Inflammatory macrophage (primary cell): ENCODE measurements at regions not wholly inside any gene's neighbourhood (a gene's known extent, or its start where the extent isn't known, plus 50 kb on each side); places are given as distances from the start of the nearest gene placed in this dataset.
A peak's percentile ranks its signal among the peaks of the same experiment; 100 is the strongest.

ENCODE experiments used
- DNase-seq, 2 donors: peaks; one replicate each; pipeline ENCODE4 v3.0.0-alpha.2; 2020 to 2022

GRCh38 chr16:86158688-86159360, 259.9 kb downstream of the IRF8 start:
- DNase-seq = peak in 1 of 2 donors; percentile 7

- no peak for DNase-seq
Measured at GRCh38 chr16:86165479-86165878, 266.5 kb downstream of the IRF8 start.

GRCh38 chr16:86166414-86166813, 267.5 kb downstream of the IRF8 start:
- no peak for DNase-seq

GRCh38 chr16:86167061-86167460, 268.1 kb downstream of the IRF8 start:
- DNase-seq = no peak

- no peak for DNase-seq
Measured at GRCh38 chr16:86170720-86171119, 271.8 kb downstream of the IRF8 start.

- DNase-seq = no peak
Measured at GRCh38 chr16:86171329-86171728, 272.4 kb downstream of the IRF8 start.

- no peak for DNase-seq
Measured at GRCh38 chr16:86175816-86176215, 276.9 kb downstream of the IRF8 start.

GRCh38 chr16:86176462-86176861, 277.5 kb downstream of the IRF8 start:
- DNase-seq = no peak

GRCh38 chr16:86180244-86180643, 281.3 kb downstream of the IRF8 start:
- DNase-seq = no peak

- no peak for DNase-seq
Measured at GRCh38 chr16:86180780-86181179, 281.8 kb downstream of the IRF8 start.

- DNase-seq = no peak
Measured at GRCh38 chr16:86181526-86181925, 282.6 kb downstream of the IRF8 start.

- no peak for DNase-seq
Measured at GRCh38 chr16:86184185-86184584, 285.2 kb downstream of the IRF8 start.

- DNase-seq = no peak
Measured at GRCh38 chr16:86185089-86185488, 286.1 kb downstream of the IRF8 start.

GRCh38 chr16:86186313-86186712, 287.4 kb downstream of the IRF8 start:
- DNase-seq = no peak

GRCh38 chr16:86189934-86190333, 291.0 kb downstream of the IRF8 start:
- DNase-seq = no peak

- no peak for DNase-seq
Measured at GRCh38 chr16:86191663-86192062, 292.7 kb downstream of the IRF8 start.

GRCh38 chr16:86193528-86194193, 294.7 kb downstream of the IRF8 start:
- no peak for DNase-seq

GRCh38 chr16:86195863-86196630, 297.1 kb downstream of the IRF8 start:
- no peak for DNase-seq

GRCh38 chr16:86196687-86197391, 297.9 kb downstream of the IRF8 start:
- no peak for DNase-seq

GRCh38 chr16:86198206-86199118, 299.5 kb downstream of the IRF8 start:
- DNase-seq = no peak

- no peak for DNase-seq
Measured at GRCh38 chr16:86199182-86199581, 300.2 kb downstream of the IRF8 start.
